GM18499 (cell line): ENCODE measurements at regions not wholly inside any gene's neighbourhood (a gene's known extent, or its start where the extent isn't known, plus 50 kb on each side); places are given as distances from the start of the nearest gene placed in this dataset.
"Not testable (repeated sequence)": the region's sequence is repeated elsewhere in the genome, so short reads cannot be mapped to it uniquely, and the experiment has no call there.

ENCODE experiments used
- ATAC-seq: cut with Tn5 transposase; IDR thresholded peaks from one replicate; pipeline ENCODE4 v1.9.1; 2021; ENCODE audit warnings: moderate number of reproducible peaks; ENCODE audit not compliant: insufficient read depth, unreplicated experiment

DNA sequence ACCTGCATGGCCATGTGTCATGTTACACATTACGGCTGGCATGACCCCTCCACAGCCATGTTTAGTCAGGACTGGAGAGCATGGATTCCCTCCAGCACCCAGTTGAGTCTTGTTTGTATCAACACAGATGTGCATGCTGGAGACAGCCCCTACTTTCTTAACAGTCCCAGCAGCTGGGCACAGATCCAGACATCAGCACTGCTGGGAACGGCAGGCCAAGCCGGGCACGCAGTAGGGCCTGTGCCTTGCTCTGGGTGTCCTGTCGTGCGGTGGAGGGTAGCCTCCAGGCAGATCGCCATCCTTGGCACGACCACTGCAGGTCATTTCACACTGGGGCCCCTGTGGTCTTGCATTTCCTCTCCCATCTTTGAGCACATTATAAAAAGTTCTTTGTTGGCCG is 381.4 kb downstream of the SMOC2 start:
- no peak for ATAC-seq

DNA sequence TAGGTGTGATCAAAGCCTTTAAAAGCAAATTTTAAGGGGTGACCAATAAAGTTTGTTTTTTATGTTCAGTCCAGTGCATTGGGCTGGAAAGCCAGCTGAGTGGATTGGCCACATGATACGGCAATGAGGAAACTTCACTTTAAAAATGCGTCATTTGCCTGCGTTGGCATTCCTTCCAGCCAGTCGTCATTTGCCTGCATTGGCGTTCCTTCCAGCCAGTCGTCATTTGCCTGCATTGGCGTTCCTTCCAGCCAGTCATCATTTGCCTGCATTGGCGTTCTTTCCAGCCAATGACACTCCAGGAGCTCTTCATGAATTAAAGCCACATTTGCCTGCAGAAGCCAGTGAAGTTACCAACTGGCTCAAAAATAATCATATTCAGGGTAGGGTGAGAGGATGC is 378.6 kb downstream of the SMOC2 start:
- no peak for ATAC-seq

DNA sequence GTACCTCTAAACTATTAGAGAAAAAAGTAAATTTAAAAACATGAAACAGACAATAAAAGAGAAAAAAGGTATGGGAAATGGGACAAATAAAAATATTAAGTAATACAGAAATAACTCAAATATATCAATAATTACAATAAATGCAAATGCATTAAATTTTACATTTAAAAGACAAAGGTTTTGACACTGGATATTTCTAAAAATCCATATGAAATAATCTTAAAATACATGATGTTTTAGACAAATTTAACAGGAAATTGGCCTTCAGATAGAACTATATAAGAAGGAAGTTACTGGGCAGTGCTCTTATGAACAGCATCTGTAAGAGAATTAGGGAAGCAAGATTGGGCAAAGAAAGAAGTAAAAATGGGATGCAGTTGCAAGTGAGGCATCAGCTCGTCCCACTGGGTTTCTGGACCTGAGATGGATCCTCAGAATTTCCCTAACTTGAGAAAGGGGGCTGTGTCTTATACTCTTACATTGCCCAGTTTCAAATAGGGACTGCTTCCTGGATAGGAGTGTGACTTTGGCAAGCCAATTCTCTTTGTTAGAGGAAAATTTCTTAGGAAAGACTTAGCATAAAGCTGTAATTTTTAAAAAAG is 376.7 kb downstream of the SMOC2 start:
- ATAC-seq, result no peak

- no peak for ATAC-seq
Measured at GRCh38 chr6:168815229-168815628, 374.2 kb downstream of the SMOC2 start.

GRCh38 chr6:168808232-168808631 is 367.2 kb downstream of the SMOC2 start:
- no peak for ATAC-seq

GRCh38 chr6:168804331-168804730 is 363.3 kb downstream of the SMOC2 start:
- no peak for ATAC-seq

DNA sequence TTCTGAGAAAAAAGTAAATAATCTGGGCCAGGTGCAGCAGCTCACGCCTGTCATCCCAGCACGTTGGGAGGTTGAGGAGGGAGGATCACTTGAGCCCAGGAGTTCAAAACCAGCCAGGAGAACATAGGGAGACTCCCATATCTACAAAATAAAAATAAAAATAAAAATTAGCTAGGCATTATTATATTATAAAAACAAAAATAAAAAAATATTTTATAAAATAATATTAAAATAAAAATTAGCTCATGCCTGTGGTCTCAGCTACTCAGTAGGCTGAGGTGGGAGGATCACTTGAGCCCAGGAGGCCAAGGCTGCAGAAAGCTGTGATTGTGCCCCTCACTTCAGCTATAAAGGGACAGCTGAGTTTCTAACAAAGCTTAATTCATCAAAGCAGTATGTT is 362.9 kb downstream of the SMOC2 start:
- no peak for ATAC-seq

GRCh38 chr6:168799067-168799466 is 358.1 kb downstream of the SMOC2 start:
- no peak for ATAC-seq

- ATAC-seq, result no peak
Measured at GRCh38 chr6:168796106-168796505, 355.1 kb downstream of the SMOC2 start.

- not testable (repeated sequence) for ATAC-seq
Measured at GRCh38 chr6:168795611-168796010, 354.6 kb downstream of the SMOC2 start.

DNA sequence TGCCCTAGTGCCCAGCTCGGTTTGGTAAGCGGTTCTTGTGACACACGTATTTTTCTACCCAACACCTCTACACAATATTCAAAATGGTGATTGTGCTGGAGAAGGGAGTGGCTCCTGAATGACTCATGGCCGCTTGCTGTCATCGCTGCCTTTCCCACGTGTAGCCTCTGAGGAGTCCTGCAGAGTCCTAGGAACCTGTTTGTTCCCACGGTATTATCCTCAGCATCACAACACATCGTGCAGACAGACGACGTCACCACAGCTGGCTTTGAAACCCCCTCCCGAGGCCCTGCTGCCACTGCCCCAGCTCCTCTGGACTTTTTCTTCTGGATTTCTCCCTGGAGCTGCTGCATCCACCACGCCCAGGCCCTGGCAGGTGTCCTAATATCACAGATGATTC is 353.5 kb downstream of the SMOC2 start:
- ATAC-seq, result no peak

DNA sequence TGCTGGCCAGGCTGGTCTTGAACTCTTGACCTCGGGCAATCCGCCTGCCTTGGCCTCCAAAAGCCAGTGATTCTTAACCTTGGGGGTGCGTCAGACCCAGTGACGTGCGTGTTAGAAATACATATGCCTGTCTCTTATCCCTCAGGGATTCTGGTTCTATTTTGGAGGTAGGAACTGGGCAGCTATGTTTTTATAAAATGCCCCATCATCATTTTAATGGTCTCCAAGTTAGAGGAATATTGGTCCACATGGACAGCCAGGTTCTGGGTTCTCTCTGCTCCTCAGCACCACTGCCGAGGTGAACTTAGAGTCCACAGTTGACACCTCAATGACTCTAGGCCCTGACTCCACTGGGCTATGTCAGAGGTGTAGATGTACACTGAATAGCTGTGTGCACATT is 352.7 kb downstream of the SMOC2 start:
- no peak for ATAC-seq

DNA sequence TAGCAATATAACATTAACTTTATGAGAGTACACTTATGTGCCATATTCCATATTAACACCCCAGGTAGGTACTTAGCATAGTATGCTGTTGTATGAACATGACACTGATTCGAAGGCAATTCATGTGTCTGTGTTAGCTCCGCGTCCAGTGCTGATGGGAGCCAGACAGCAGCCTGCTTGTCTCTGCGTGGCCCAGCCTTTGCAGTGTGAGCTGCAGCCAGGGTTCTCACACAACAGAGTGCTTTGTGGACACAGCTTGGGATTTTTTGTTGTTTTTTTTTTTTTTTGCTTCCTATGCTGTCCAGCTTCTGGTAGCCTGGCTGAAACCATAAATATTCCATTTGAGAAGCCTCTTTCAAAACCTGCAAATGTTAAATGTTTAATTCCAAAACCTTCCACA is 350.9 kb downstream of the SMOC2 start:
- no peak for ATAC-seq

DNA sequence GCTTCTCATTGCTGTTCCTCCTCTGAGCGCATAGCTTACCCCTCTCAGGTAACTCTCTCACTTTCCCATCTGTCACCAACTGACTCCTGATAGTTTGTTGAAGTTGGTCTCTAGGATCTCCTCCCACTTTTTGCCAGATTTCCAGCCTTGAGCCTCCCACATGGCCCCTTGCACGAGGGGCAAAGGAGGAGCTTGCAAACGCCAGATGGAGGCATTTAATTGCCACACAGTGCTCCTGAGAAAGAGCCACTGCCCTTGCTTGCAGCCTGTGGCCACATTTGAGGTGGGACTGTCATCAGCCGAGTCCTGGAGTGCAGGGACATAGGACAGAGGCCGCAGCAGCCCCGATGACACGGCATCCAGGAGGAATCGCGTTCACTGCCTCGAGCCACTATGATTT is 348.7 kb downstream of the SMOC2 start:
- ATAC-seq, result no peak

DNA sequence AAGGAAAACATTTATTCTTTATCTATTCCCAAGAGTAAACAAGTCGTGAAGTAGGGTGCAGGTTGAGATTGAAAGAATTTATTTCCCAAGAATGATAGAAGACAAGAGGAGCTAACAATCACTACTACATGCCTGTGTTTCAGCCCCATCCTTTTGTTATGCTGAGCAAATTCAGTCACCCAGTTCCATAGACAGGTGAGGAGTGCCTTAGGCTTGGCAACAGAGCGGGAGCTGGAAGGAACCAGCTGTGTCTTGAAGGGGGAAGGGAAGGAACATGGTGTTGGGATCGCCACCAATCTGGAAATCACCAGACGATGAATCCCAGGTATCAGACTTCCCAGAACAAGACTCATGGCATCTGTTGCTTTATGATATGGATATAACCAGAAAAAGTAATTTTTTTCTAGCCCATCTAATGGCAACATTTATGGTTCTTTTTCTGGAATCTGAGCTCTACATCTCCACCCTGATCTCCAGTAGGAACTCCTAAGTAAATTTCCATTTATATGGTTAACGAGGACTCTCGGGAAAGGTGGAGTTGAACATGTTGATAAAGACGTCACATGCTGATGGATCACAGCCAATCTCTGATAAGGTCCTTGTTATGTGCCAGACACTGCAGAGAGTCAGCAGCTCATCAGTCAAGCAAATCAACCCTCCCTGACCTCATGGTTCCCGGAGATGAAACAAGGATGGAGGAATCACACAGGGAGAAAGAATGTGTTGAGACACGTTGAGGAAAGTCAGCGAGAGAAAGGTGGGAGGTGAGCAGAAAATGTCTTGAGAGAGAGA is 344.9 kb downstream of the SMOC2 start:
- ATAC-seq, result no peak

- no peak for ATAC-seq
Measured at GRCh38 chr6:168784426-168784825, 343.4 kb downstream of the SMOC2 start.

DNA sequence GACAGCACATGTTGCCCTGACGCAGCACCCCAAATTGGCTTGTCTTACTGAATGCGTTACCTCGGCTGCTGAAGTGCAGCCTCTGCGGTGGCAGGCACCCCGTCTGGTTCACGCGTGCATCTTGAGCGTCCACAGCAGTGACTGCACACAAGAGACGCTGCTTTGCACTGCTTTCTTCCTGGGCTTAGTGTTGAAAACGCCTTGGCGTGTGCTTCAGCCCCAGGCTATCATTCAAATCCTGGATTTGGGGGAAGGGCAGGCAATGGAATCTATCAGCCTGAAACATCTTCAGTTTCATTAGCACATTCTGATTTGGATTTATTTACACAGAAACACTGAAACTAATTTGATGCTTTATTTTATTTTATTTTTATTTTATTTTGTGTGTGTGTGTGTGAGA is 342.7 kb downstream of the SMOC2 start:
- ATAC-seq, result no peak

DNA sequence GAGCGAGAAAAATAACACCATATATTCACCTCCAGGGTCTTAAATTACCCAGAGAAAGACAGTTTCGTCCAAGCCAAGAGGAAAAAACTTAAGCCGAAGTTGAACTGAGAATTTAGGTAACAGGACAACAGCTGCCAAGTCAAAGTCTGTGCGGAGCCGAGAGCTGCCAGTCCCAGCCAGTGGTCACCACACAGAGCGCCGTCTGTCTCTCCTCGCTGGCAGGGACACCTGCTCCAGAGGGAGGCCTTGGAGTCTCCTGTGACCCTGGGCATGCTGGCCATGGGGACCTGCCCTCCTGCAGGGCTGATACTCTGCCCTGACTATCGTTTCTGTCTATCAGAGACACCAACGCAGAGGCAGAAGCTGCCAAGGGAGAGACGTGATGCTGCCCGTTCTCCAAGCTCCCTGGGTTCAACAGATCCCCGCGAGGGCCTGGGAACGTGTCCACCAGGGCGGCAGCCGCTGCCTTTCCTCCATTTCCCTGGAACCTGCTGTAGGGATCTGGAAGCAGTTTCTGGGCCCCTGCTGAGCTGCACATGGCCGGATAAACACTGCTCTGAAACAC is 341.3 kb downstream of the SMOC2 start:
- no peak for ATAC-seq

GRCh38 chr6:168778201-168778600 is 337.2 kb downstream of the SMOC2 start:
- ATAC-seq, result no peak

GRCh38 chr6:168774381-168774780 is 333.4 kb downstream of the SMOC2 start:
- no peak for ATAC-seq

DNA sequence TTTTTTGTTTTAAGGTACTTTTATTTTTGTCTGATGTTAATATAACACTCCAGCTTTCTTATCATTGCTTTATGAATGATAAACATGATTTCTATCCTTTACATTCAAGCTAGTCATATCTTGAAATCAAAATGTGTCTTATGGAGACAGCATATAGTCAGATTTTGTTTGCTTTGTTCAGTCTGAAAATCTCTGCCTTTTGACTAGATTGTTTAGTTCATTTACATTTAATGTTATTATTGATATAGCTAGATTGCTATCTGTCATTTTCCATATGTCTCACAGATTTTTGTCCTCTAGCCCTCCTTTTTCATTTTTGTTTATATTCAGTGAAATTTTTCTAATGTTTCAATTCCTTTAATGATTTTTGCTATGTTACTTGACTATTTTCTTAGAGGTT is 332.8 kb downstream of the SMOC2 start:
- no peak for ATAC-seq

DNA sequence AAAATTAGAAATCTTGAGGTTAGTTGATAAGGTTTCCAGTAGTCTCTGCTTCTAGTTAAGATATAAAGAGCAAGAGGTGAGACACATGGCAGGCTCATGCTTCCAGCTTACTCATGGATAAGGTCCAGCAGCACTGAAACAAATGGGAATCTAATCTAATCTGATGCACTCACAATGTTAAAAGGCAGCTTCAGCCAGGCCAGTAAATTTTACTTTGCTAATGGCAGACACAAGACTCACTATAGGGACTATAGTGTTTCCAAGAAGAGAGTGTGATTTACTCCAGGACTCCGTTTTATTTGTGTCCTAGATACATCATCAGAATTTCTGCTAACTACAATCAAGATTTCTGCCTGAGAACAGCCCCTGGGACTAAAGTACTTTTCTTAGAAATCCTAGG is 324.8 kb downstream of the SMOC2 start:
- no peak for ATAC-seq
